Thoracic aorta (tissue), 2 donors: ENCODE measurements at regions not wholly inside any gene's neighbourhood (a gene's known extent, or its start where the extent isn't known, plus 50 kb on each side); places are given as distances from the start of the nearest gene placed in this dataset.

Experiments
- ATAC-seq: fragments of 150-250 bp; one replicate; pipeline ENCODE4 v1.8.0; 2017; ENCODE audit warnings: low read depth; ENCODE audit not compliant: insufficient number of reproducible peaks, low FRiP score
- DNase-seq: peaks from one replicate; pipeline ENCODE4 v3.0.0-alpha.2; 2020; ENCODE audit warnings: low spot score
- H3K27ac ChIP-seq, 2 donors: fragments of 200-600 bp; sonication (generic); 1 replicate in 1 of 2; 2 replicates in 1 of 2; pipeline ENCODE4 v1.5.1; 2016; ENCODE audit warnings: mild to moderate bottlenecking in 2 of 2, moderate library complexity in 2 of 2
- H3K27me3 ChIP-seq: fragments of 200-600 bp; sonication (generic); replicated peaks from 2 replicates; pipeline ENCODE4 v1.6.0; 2016; ENCODE audit warnings: mild to moderate bottlenecking; ENCODE audit not compliant: insufficient read depth
- H3K36me3 ChIP-seq: fragments of 200-600 bp; sonication (generic); one replicate; pipeline ENCODE4 v1.5.1; 2016
- H3K4me1 ChIP-seq, 2 donors: fragments of 200-600 bp; sonication (generic); 1 replicate in 1 of 2; 2 replicates in 1 of 2; pipeline versions ENCODE4 v1.5.1 to v1.6.0; 2016; ENCODE audit warnings: low read depth in 2 of 2, mild to moderate bottlenecking in 1 of 2; ENCODE audit not compliant: control insufficient read depth in 1 of 2
- H3K4me3 ChIP-seq: fragments of 200-600 bp; sonication (generic); 2 replicates; pipeline ENCODE4 v1.5.1; 2016; ENCODE audit warnings: mild to moderate bottlenecking
- H3K9me3 ChIP-seq: fragments of 200-600 bp; sonication (generic); 2 replicates; pipeline ENCODE4 v1.5.1; 2016
- TF ChIP-seq, protein P1 (sequence below): fragments of 200-600 bp; sonication (generic); IDR thresholded peaks from one replicate; pipeline ENCODE4 v1.5.1; 2019; ENCODE audit warnings: antibody characterized with exemption

DNA sequence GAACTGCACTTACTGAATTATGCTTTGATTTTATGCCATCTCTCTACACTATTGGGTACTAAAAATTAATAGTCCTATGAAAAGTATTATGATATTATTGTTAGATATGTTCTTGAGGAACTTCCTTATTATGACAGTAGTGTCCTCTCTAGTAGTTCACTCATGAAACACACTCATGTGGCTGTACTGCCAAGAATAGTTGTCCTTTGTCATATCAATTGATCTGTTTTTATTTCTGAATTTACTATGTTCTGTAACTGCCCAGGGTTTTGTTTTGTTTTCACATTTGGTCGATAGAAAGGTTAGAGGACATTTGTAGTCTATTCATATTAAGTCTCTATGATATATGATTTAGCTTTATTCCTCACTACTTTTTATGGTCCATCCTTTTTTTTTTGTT is 215.2 kb downstream of the PPARGC1A start:
- Histone ChIP-seq H3K27me3 (no peaks in the 10 kb centered on the region), H3K4me1 (no peaks in the 10 kb centered on the region), H3K27ac (no peak overlapping the region), H3K4me3 (no peak overlapping the region), H3K36me3 (no peaks in the 10 kb centered on the region), H3K9me3 (no peaks in the 10 kb centered on the region)
- ATAC-seq (no peak), DNase-seq (no peak)
- TF ChIP-seq, protein P1, sequence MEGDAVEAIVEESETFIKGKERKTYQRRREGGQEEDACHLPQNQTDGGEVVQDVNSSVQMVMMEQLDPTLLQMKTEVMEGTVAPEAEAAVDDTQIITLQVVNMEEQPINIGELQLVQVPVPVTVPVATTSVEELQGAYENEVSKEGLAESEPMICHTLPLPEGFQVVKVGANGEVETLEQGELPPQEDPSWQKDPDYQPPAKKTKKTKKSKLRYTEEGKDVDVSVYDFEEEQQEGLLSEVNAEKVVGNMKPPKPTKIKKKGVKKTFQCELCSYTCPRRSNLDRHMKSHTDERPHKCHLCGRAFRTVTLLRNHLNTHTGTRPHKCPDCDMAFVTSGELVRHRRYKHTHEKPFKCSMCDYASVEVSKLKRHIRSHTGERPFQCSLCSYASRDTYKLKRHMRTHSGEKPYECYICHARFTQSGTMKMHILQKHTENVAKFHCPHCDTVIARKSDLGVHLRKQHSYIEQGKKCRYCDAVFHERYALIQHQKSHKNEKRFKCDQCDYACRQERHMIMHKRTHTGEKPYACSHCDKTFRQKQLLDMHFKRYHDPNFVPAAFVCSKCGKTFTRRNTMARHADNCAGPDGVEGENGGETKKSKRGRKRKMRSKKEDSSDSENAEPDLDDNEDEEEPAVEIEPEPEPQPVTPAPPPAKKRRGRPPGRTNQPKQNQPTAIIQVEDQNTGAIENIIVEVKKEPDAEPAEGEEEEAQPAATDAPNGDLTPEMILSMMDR = no peak

- H3K27ac ChIP-seq = no peak overlapping the region
- no peaks in the 10 kb centered on the region for H3K4me1 ChIP-seq
- H3K27me3 ChIP-seq = no peaks in the 10 kb centered on the region
- TF ChIP-seq, protein P1 = no peak
- H3K36me3 ChIP-seq = no peaks in the 10 kb centered on the region
- H3K4me3 ChIP-seq = no peak overlapping the region
- no peak for DNase-seq
- H3K9me3 ChIP-seq = no peaks in the 10 kb centered on the region
- ATAC-seq = no peak
Measured at GRCh38 chr4:23667659-23668058, 222.2 kb downstream of the PPARGC1A start.

GRCh38 chr4:23660865-23661264 is 229.0 kb downstream of the PPARGC1A start:
- DNase-seq (no peak), ATAC-seq (no peak)
- no peaks in the 10 kb centered on the region for H3K27me3 ChIP-seq
- TF ChIP-seq, protein P1 = no peak
- no peak overlapping the region for H3K4me3 ChIP-seq
- H3K36me3 ChIP-seq = no peaks in the 10 kb centered on the region
- H3K4me1 ChIP-seq = no peaks in the 10 kb centered on the region
- no peak overlapping the region for H3K27ac ChIP-seq
- H3K9me3 ChIP-seq = no peaks in the 10 kb centered on the region

DNA sequence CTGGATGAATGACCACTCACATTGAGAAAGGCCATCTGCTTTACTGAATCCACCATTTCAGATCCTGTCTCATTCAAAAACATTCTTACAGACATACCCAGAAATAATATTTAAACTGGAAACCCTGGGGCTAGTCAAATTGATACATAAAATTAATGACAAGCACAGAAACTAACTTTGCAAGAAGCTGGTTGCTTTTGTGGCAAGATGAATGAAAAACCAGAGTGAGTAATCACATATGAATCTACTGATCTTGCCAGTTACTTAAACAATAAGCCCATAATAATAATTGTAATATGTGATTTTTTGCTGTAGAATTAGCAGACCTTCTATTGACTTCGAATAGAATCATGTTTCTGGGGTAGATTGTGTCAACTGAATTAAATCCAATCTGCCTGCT is 235.1 kb downstream of the PPARGC1A start:
- no peak for DNase-seq
- H3K4me3 ChIP-seq = no peak overlapping the region
- no peak for ATAC-seq
- H3K4me1 ChIP-seq = no peaks in the 10 kb centered on the region
- H3K36me3 ChIP-seq = no peaks in the 10 kb centered on the region
- H3K27ac ChIP-seq = no peak overlapping the region
- H3K9me3 ChIP-seq = no peaks in the 10 kb centered on the region
- no peaks in the 10 kb centered on the region for H3K27me3 ChIP-seq
- TF ChIP-seq, protein P1 = no peak

- Histone ChIP-seq H3K4me1 (no peaks in the 10 kb centered on the region), H3K27me3 (no peaks in the 10 kb centered on the region), H3K36me3 (no peaks in the 10 kb centered on the region), H3K9me3 (no peaks in the 10 kb centered on the region), H3K4me3 (no peak overlapping the region), H3K27ac (no peak overlapping the region)
- no peak for DNase-seq
- TF ChIP-seq, protein P1 = no peak
- ATAC-seq = no peak
Measured at GRCh38 chr4:23648854-23649596, 240.8 kb downstream of the PPARGC1A start.
